ENCODE measurements at regions not wholly inside any gene's neighbourhood (a gene's known extent, or its start where the extent isn't known, plus 50 kb on each side); places are given as distances from the start of the nearest gene placed in this dataset.

GRCh38 chr12:114921781-114922180 lies 237.8 kb upstream of the TBX3 start:
- TF ChIP-seq, protein P1, sequence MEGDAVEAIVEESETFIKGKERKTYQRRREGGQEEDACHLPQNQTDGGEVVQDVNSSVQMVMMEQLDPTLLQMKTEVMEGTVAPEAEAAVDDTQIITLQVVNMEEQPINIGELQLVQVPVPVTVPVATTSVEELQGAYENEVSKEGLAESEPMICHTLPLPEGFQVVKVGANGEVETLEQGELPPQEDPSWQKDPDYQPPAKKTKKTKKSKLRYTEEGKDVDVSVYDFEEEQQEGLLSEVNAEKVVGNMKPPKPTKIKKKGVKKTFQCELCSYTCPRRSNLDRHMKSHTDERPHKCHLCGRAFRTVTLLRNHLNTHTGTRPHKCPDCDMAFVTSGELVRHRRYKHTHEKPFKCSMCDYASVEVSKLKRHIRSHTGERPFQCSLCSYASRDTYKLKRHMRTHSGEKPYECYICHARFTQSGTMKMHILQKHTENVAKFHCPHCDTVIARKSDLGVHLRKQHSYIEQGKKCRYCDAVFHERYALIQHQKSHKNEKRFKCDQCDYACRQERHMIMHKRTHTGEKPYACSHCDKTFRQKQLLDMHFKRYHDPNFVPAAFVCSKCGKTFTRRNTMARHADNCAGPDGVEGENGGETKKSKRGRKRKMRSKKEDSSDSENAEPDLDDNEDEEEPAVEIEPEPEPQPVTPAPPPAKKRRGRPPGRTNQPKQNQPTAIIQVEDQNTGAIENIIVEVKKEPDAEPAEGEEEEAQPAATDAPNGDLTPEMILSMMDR (IDR thresholded peaks at IDR 0.05; ENCODE audit: low read depth, low read length): no peak
- no peak for TF ChIP-seq MYC (IDR thresholded peaks at IDR 0.05; ENCODE audit: low read depth, low read length)
- TF ChIP-seq POLR2A (IDR thresholded peaks at IDR 0.05; ENCODE audit: extremely low read depth, insufficient read length): no peak
